Panc1 (cell line): ENCODE measurements at regions not wholly inside any gene's neighbourhood (a gene's known extent, or its start where the extent isn't known, plus 50 kb on each side); places are given as distances from the start of the nearest gene placed in this dataset.

Experiments used
- CTCF ChIP-seq: fragments of 450-650 bp; IDR thresholded peaks from 2 replicates; pipeline ENCODE4 v1.5.1; 2017; ENCODE audit warnings: mild to moderate bottlenecking
- POLR2AphosphoS5 ChIP-seq: IDR thresholded peaks from 2 replicates; pipeline ENCODE4 v1.6.1; 2012; ENCODE audit warnings: mild to moderate bottlenecking, low read depth, low read length, moderate library complexity
- SIN3A ChIP-seq: IDR thresholded peaks from 2 replicates; pipeline ENCODE4 v1.6.1; 2012; ENCODE audit warnings: low read depth, mild to moderate bottlenecking, low read length, moderate library complexity, borderline replicate concordance; ENCODE audit not compliant: insufficient read depth
- TCF7L2 ChIP-seq: IDR thresholded peaks from 2 replicates; pipeline ENCODE4 v1.6.1; 2011; ENCODE audit warnings: mild to moderate bottlenecking, low read depth, low read length, inconsistent platforms
- TF ChIP-seq, protein P1 (sequence below), 2 experiments: IDR thresholded peaks; 2 replicates each; pipeline ENCODE4 v1.6.1; 2011 to 2012; ENCODE audit warnings: low read depth in 2 of 2, control low read depth in 1 of 2, low read length in 1 of 2, mild to moderate bottlenecking in 1 of 2, moderate library complexity in 1 of 2; ENCODE audit not compliant: insufficient read depth in 1 of 2

DNA sequence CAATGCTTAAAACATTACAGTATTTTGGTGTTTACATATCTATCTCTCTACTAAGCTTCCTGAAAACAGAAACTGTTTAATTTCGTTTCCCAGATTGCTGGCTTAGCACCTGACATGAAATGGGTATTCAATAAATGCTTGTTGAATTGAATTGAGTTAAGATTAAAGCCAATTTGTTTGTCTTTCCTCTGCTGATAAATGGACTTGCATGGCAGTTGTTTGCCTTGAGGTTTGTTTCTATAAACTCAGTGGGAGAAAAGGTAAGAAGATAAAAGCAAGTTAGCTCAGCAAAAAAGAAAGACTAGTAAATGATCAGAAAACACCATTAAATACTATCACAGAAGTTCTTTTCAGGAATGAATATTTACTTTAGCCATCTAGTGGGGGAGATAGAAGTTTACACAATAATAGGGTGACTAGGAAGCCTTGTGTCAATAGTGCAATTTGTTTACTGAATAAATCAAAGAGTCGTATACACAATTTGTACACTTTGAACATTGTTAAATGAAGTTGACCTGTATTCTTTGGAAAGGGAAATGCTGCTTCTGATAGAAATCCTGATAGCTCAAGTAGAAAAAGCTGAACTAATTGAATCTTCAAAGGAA, 754.5 kb upstream of the FAM98A start:
- TF ChIP-seq CTCF (no peak), POLR2AphosphoS5 (no peak), SIN3A (no peak), TCF7L2 (no peak)
- TF ChIP-seq, protein P1, sequence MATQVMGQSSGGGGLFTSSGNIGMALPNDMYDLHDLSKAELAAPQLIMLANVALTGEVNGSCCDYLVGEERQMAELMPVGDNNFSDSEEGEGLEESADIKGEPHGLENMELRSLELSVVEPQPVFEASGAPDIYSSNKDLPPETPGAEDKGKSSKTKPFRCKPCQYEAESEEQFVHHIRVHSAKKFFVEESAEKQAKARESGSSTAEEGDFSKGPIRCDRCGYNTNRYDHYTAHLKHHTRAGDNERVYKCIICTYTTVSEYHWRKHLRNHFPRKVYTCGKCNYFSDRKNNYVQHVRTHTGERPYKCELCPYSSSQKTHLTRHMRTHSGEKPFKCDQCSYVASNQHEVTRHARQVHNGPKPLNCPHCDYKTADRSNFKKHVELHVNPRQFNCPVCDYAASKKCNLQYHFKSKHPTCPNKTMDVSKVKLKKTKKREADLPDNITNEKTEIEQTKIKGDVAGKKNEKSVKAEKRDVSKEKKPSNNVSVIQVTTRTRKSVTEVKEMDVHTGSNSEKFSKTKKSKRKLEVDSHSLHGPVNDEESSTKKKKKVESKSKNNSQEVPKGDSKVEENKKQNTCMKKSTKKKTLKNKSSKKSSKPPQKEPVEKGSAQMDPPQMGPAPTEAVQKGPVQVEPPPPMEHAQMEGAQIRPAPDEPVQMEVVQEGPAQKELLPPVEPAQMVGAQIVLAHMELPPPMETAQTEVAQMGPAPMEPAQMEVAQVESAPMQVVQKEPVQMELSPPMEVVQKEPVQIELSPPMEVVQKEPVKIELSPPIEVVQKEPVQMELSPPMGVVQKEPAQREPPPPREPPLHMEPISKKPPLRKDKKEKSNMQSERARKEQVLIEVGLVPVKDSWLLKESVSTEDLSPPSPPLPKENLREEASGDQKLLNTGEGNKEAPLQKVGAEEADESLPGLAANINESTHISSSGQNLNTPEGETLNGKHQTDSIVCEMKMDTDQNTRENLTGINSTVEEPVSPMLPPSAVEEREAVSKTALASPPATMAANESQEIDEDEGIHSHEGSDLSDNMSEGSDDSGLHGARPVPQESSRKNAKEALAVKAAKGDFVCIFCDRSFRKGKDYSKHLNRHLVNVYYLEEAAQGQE (IDR thresholded peaks at IDR 0.05; ENCODE audit: insufficient read depth in 1 of 2, low read depth in 2 of 2, low read length in 1 of 2): no peak
